ENCODE measurements at regions not wholly inside any gene's neighbourhood (a gene's known extent, or its start where the extent isn't known, plus 50 kb on each side); places are given as distances from the start of the nearest gene placed in this dataset.
"Not testable (repeated sequence)": the region's sequence is repeated elsewhere in the genome, so short reads cannot be mapped to it uniquely, and the experiment has no call there.

GRCh38 chr5:109567374-109568044 is 122.2 kb upstream of the MAN2A1 start:
- no peaks in the 10 kb centered on the region for H3K4me1 Mint-ChIP-seq
- H3K36me3 Mint-ChIP-seq = no peaks in the 10 kb centered on the region
- H3K27me3 Mint-ChIP-seq (ENCODE audit: low read depth in 3 of 3) = peaks cover 0 to 17% (median 0%) of the 10 kb centered on the region in 3 donors
- no peak overlapping the region for H3K4me3 Mint-ChIP-seq
- H3K27ac Mint-ChIP-seq = no peak overlapping the region
- DNase-seq = no peak
- H3K9me3 Mint-ChIP-seq = peaks cover 0 to 5% (median 0%) of the 10 kb centered on the region in 6 donors

- Mint-ChIP-seq H3K4me1 (no peaks in the 10 kb centered on the region), H3K27me3 (ENCODE audit: low read depth in 3 of 3) (peaks cover 0 to 14% (median 0%) of the 10 kb centered on the region in 3 donors), H3K27ac (no peak overlapping the region), H3K36me3 (no peaks in the 10 kb centered on the region), H3K9me3 (peaks cover 0 to 5% (median 0%) of the 10 kb centered on the region in 6 donors), H3K4me3 (no peak overlapping the region)
- no peak for DNase-seq
Measured at GRCh38 chr5:109566361-109566760, 123.4 kb upstream of the MAN2A1 start.

- H3K4me3 Mint-ChIP-seq = no peak overlapping the region
- no peaks in the 10 kb centered on the region for H3K9me3 Mint-ChIP-seq
- H3K36me3 Mint-ChIP-seq = peaks cover 0 to 3% (median 0%) of the 10 kb centered on the region in 3 donors
- peaks cover 0 to 9% (median 1%) of the 10 kb centered on the region in 3 donors for H3K27me3 Mint-ChIP-seq (ENCODE audit: low read depth in 3 of 3)
- H3K4me1 Mint-ChIP-seq = peaks cover 5 to 11% of the 10 kb centered on the region in 2 donors
- H3K27ac Mint-ChIP-seq = no peak overlapping the region
- no peak for DNase-seq
Measured at GRCh38 chr5:109563739-109564138, 126.0 kb upstream of the MAN2A1 start.

- no peak for DNase-seq
- Mint-ChIP-seq H3K4me3 (no peak overlapping the region), H3K36me3 (peaks cover 0 to 3% (median 0%) of the 10 kb centered on the region in 3 donors), H3K4me1 (peaks cover 10 to 17% of the 10 kb centered on the region in 2 donors), H3K27ac (no peak overlapping the region), H3K9me3 (no peaks in the 10 kb centered on the region), H3K27me3 (ENCODE audit: low read depth in 3 of 3) (peaks cover 0 to 9% (median 3%) of the 10 kb centered on the region in 3 donors)
Measured at GRCh38 chr5:109563189-109563588, 126.5 kb upstream of the MAN2A1 start.

DNA sequence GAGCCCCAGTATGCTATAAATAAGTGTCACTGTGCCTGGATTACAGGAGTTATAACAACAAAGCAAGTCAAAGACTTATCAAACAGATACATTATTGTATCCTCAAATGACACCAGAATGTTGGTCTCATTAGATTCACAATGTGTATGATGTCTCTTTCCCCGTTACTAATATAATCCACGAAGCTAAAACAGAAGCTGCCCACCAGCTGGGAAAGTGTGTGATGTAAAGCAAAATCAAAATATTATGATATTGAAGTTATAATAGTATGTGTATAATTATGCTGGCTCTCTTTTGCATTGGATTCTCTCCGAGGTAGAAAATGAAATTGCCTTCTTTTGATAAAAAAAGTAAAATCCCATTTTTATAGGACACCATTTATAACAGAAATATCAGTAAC is 127.3 kb upstream of the MAN2A1 start:
- peaks cover 17 to 24% of the 10 kb centered on the region in 2 donors for H3K4me1 Mint-ChIP-seq
- peaks cover 0 to 6% (median 3%) of the 10 kb centered on the region in 3 donors for H3K27me3 Mint-ChIP-seq (ENCODE audit: low read depth in 3 of 3)
- no peak for DNase-seq
- no peak overlapping the region for H3K27ac Mint-ChIP-seq
- H3K4me3 Mint-ChIP-seq = no peak overlapping the region
- H3K9me3 Mint-ChIP-seq = no peaks in the 10 kb centered on the region
- peaks cover 0 to 3% (median 0%) of the 10 kb centered on the region in 3 donors for H3K36me3 Mint-ChIP-seq

- Mint-ChIP-seq H3K4me1 (peaks cover 17 to 27% of the 10 kb centered on the region in 2 donors), H3K4me3 (no peak overlapping the region), H3K36me3 (peaks cover 0 to 3% (median 0%) of the 10 kb centered on the region in 3 donors), H3K9me3 (no peaks in the 10 kb centered on the region), H3K27me3 (ENCODE audit: low read depth in 3 of 3) (peaks cover 0 to 6% (median 5%) of the 10 kb centered on the region in 3 donors), H3K27ac (no peak overlapping the region)
- no peak for DNase-seq
Measured at GRCh38 chr5:109561447-109561846, 128.3 kb upstream of the MAN2A1 start.

DNA sequence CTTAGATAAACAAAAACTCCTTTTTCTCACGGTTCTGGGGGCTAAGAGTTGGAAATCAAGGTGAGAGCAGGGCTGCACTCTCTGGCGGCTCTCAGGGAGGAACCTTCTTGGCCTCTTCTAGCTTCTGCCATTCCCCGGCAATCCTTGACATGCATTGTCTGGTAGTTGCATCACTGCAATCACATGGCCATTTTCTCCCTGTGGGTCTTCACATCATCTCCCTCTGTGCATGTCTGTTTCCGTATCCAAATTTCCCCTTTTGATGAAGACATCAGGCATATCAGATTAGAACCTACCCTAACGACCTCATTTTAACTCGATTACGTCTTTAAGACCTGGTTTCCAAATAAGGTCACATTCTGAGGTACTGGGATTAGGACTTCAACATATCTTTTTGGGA is 129.2 kb upstream of the MAN2A1 start:
- Mint-ChIP-seq H3K4me3 (no peak overlapping the region), H3K27me3 (ENCODE audit: low read depth in 3 of 3) (peaks cover 0 to 6% (median 5%) of the 10 kb centered on the region in 3 donors), H3K27ac (no peak overlapping the region), H3K9me3 (no peaks in the 10 kb centered on the region), H3K4me1 (peaks cover 17 to 27% of the 10 kb centered on the region in 2 donors), H3K36me3 (peaks cover 0 to 3% (median 0%) of the 10 kb centered on the region in 3 donors)
- DNase-seq = no peak

GRCh38 chr5:109558952-109559351 is 130.8 kb upstream of the MAN2A1 start:
- Mint-ChIP-seq H3K27me3 (ENCODE audit: low read depth in 3 of 3) (peaks cover 0 to 7% (median 2%) of the 10 kb centered on the region in 3 donors), H3K9me3 (peaks cover 0 to 2% (median 0%) of the 10 kb centered on the region in 6 donors), H3K4me1 (peaks cover 17 to 27% of the 10 kb centered on the region in 2 donors), H3K4me3 (no peak overlapping the region), H3K27ac (no peak overlapping the region), H3K36me3 (peaks cover 0 to 3% (median 0%) of the 10 kb centered on the region in 3 donors)
- DNase-seq = no peak

DNA sequence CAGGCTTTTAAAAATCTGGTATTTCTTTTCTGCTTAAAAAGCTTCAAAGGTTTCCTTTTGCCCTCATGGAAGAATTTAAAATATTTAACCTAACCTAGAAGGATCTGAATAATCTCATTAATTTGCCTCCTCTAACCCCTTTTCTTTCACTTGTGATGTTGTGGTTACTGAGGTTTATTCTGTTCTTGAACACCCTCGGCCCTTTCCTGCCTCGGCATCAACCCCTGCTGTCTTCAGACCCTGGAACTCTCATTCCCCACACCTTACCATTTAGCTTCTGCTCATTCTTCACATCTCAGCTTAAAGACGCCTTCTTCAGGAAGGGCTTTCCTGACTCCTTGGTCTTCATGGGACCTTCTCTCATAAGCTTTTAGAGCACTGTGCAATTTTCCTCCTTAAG is 131.4 kb upstream of the MAN2A1 start:
- H3K27me3 Mint-ChIP-seq (ENCODE audit: low read depth in 3 of 3) = peaks cover 0 to 11% (median 2%) of the 10 kb centered on the region in 3 donors

GRCh38 chr5:109553846-109554245 is 135.9 kb upstream of the MAN2A1 start:
- Mint-ChIP-seq H3K9me3 (peaks cover 0 to 7% (median 0%) of the 10 kb centered on the region in 6 donors), H3K36me3 (no peaks in the 10 kb centered on the region), H3K27ac (no peak overlapping the region), H3K4me1 (peaks cover 13 to 16% of the 10 kb centered on the region in 2 donors), H3K4me3 (no peak overlapping the region), H3K27me3 (ENCODE audit: low read depth in 3 of 3) (peaks cover 1 to 10% (median 4%) of the 10 kb centered on the region in 3 donors)
- no peak for DNase-seq

More for the DNA sequence above, 131.4 kb upstream of the MAN2A1 start:
- peaks cover 0 to 7% (median 0%) of the 10 kb centered on the region in 6 donors for H3K9me3 Mint-ChIP-seq
- peak overlapping the region in 1 of 6 donors; percentile 1 for H3K27ac Mint-ChIP-seq
- peaks cover 0 to 3% (median 0%) of the 10 kb centered on the region in 3 donors for H3K36me3 Mint-ChIP-seq
- DNase-seq = peak in 1 of 3 donors; percentile 28
- H3K4me3 Mint-ChIP-seq = peak overlapping the region; percentile 4 to 37 (median 8)
- H3K4me1 Mint-ChIP-seq = peaks cover 17 to 27% of the 10 kb centered on the region in 2 donors

DNA sequence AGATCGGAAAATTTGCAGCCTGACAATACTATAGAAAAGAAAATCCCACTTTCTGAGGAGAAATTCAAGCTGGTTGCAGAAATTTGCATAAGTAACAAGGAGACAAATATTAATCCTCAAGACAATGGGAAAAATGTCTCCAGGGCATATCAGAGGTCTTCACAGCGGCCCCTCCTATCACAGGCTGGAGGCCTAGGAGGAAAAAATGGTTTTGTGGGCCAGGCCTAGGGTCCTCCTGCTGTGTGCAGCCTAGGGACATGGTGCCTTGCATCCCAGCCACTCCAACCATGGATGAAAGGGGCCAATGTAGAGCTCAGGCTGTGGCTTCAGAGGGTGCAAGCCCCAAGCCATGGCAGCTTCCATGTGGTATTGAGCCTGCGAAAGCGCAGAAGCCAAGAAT is 138.5 kb upstream of the MAN2A1 start:
- not testable (repeated sequence) for H3K27me3 Mint-ChIP-seq (ENCODE audit: low read depth in 3 of 3); DNase-seq; H3K4me1 Mint-ChIP-seq; H3K27ac Mint-ChIP-seq; H3K4me3 Mint-ChIP-seq; H3K36me3 Mint-ChIP-seq; H3K9me3 Mint-ChIP-seq

GRCh38 chr5:109550077-109550476 is 139.7 kb upstream of the MAN2A1 start:
- H3K4me1 Mint-ChIP-seq = no peaks in the 10 kb centered on the region
- no peak for DNase-seq
- peaks cover 0 to 7% (median 0%) of the 10 kb centered on the region in 6 donors for H3K9me3 Mint-ChIP-seq

GRCh38 chr5:109546461-109546860 is 136.7 kb upstream of the PJA2 start:
- Mint-ChIP-seq H3K4me3 (no peak overlapping the region), H3K27ac (no peak overlapping the region), H3K4me1 (no peaks in the 10 kb centered on the region), H3K27me3 (ENCODE audit: low read depth in 3 of 3) (peaks cover 0 to 7% (median 2%) of the 10 kb centered on the region in 3 donors), H3K9me3 (no peaks in the 10 kb centered on the region), H3K36me3 (no peaks in the 10 kb centered on the region)
- DNase-seq = no peak

More at GRCh38 chr5:109550077-109550476, 139.7 kb upstream of the MAN2A1 start:
- peaks cover 3 to 6% (median 5%) of the 10 kb centered on the region in 3 donors for H3K27me3 Mint-ChIP-seq (ENCODE audit: low read depth in 3 of 3)
- H3K4me3 Mint-ChIP-seq = no peak overlapping the region
- no peak overlapping the region for H3K27ac Mint-ChIP-seq
- no peaks in the 10 kb centered on the region for H3K36me3 Mint-ChIP-seq

- not testable (repeated sequence) for H3K27ac Mint-ChIP-seq; DNase-seq; H3K36me3 Mint-ChIP-seq; H3K4me1 Mint-ChIP-seq; H3K27me3 Mint-ChIP-seq (ENCODE audit: low read depth in 3 of 3); H3K4me3 Mint-ChIP-seq
- H3K9me3 Mint-ChIP-seq = peaks cover 0 to 11% (median 2%) of the 10 kb centered on the region in 6 donors
Measured at GRCh38 chr5:109544873-109545272, 135.1 kb upstream of the PJA2 start.

Data from immature natural killer cell (primary cell).